KBM-7 (cell line): ENCODE measurements at regions not wholly inside any gene's neighbourhood (a gene's known extent, or its start where the extent isn't known, plus 50 kb on each side); places are given as distances from the start of the nearest gene placed in this dataset.
A peak's percentile ranks its signal among the peaks of the same experiment; 100 is the strongest.
"Not testable (repeated sequence)": the region's sequence is repeated elsewhere in the genome, so short reads cannot be mapped to it uniquely, and the experiment has no call there.

Source experiments
- DNase-seq: peaks from one replicate; pipeline ENCODE4 v3.0.0-alpha.2; 2015
- in situ Hi-C: fragments of 300-500 bp; cut with MboI; formaldehyde crosslinking; loops from 2 replicates; pipeline ENCODE4 v1.14.3; 2020; ENCODE audit warnings: low sequenced_read_pairs, low pct_unique_long_range_greater_than_20kb, mixed read lengths

DNA sequence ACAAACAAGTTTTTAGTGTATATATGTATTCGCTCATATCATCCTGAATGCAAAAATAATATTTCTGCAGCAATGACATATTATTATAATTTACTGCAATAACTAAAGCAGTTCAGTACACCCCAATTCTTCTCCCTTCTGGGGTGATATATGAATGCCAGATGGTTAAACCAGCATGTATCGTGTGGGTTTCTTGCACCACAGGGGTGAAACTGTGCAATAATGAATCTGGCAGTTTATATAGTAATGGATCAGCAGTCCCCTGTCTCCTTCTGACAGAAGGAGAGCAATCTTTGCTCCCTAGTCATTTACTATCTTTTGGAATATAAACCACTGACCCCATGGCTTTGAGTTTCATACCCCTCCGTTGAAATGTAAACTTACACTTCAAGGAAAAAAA lies 228.6 kb upstream of the KLHL1 start:
- no peak for DNase-seq
- in situ Hi-C loops, result no loop called here

DNA sequence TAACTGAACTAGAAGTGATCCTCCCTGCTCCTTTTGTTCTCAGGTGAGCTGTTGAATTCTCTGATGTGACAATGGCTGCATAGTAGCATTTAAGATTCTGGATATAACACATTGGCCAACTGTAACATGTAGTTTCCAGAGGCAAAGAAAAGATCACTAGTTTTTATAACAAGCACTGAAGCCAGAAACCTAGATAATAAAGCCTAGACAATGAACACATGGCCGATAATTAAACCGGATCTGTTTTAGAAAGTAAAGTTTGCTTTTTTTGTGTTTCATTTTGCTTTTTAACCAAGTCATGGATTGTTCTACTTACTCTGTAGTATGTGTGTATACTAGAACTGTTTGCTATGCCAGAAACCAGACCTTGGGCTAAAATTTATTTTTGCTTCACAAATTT lies 225.5 kb upstream of the KLHL1 start:
- in situ Hi-C loops, result no loop called here
- DNase-seq, result no peak

DNA sequence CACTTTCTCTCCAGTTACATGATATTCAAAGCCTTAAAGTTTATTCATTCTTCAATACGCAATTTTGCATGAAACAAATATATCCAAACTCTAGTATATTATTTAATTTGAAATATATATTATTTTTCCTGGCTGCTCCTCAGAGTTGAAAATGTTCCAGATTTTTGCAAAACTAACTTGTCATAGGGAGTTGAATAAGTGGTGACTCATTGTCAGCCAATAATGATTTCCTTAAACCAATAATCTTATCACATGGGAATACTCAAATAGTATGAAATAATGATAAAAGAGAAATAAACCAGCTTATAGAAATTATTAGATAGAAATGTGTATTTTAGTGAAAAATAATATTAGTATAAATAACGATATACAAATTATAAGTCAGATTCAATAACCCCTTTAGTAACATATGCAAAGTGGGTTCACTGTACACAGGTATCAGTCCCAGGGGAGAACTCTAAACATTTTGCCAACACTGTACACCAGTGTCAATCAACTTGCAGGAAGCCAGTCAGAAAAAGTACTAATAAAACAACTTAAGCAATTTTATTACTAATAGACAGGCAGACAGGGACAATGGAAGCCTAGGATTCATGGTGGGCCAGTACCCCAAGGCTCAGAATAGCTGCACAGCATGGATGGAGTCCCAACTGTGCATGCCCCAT lies 222.6 kb upstream of the KLHL1 start:
- in situ Hi-C loops, result no loop called here
- no peak for DNase-seq

DNA sequence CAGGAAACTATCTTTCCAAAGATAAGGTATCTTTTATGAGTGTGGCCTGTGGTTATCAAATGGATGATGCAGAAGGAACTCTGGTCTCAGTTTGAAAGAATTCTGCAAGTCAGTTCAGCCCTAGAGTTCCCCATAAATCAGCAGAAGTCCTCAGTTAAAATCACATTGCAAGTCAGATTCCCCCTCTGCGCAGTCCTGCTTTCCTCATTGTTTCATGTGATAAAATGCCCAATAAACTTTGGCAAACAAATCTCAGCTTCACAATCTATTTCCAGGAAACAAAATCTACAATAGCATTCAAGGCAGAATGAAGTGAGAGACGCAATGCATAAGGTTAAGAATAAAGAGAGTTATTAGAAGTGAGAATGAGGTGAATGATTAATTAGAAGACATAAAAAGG lies 216.3 kb upstream of the KLHL1 start:
- DNase-seq, result no peak
- in situ Hi-C loops, result no loop called here

DNA sequence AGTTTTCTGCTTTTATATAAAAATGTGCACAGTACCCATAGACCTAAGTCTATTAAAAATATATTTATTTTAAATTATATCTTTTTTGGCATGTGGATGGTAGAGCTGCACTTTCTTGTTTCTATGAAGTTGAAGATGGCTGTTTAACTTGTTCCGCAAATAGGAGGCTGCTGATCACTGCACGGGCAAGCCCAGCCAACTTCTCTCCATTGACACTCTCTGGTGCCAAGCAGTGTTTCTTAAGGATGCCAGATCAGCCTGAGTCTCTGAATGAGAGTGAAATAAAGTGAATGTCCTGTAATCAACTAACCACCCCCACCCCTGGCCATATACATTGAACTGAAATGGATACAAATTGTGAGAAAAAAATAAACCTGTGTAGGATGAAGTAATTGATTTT lies 202.9 kb upstream of the KLHL1 start:
- in situ Hi-C loops, result no loop called here
- DNase-seq, result no peak

DNA sequence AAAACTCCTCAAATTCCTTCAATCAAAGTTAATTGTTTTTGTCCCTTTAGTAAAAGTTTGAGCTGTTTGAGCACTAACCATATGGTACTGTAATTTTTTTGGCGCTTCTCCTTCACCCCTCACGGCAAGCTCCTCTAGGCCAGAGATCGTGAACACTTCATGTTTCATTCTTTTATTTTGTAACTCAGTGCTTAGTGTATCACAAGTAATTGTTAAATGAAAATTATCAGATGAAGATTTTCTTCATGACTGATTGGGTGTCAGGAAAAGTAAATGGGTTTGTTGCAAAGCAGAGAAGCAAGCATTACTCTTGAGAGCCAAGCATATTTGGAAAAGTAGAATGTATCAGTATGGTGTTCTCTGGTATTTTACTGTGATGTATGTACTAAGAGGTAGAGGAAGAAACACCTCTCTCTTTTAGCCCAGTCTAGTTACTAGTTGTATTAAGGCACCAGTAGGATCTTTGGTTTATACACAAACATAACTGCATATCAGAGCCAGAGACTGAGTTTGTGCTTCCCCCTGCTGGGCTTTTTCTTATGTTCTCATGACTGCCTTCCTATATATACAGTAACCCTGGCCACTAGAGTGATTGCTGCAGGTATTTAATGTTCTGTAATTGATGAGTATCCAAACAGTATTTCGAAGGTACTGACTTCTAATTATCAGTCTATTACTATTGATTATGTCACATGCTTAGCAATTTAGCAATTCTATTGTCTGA lies 202.3 kb upstream of the KLHL1 start:
- peak; percentile 36 for DNase-seq

DNA sequence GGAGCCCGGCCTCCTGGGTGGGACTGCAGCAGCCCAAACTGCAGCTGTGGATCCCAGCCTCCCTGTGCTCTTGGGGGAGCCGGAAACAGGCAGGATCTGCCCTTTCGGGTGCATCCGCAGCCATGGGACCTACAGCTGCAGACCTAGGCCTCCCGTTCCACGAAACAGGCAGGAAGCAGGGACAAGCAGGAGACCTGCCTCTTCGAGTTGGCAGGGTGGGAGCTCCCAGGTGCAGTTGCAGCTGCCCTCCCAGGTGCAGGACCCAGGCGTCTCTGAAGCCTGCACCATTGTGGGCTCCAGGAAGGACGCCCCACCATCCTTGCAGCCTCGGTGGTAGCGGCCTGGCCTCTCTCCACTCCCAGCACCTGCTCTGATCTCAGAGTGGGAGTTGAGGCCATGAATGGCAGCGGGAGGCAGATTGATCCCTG lies 189.0 kb upstream of the KLHL1 start:
- in situ Hi-C loops, result no loop called here
- no peak for DNase-seq

More for the DNA sequence above, 202.3 kb upstream of the KLHL1 start:
- in situ Hi-C loops, result no loop called here

DNA sequence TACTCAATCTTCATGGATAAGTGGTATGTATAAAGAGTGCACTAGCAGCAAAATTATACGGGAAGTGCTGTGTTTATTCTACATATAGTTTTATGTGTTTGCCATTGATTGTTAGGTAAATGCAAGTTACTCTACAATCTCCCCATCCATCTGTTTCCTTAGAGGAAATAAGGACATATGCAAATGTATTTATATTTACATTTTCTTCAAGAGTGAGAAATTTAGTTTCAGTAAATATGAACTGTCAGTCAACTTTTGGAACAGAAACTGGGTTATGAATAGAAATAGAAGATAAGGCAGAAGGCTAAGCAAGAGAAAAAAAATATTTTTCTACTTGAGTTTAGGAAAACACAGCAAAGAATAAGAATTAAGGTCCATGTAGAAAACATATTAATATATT lies 176.1 kb upstream of the KLHL1 start:
- in situ Hi-C loops, result no loop called here
- DNase-seq, result no peak

DNA sequence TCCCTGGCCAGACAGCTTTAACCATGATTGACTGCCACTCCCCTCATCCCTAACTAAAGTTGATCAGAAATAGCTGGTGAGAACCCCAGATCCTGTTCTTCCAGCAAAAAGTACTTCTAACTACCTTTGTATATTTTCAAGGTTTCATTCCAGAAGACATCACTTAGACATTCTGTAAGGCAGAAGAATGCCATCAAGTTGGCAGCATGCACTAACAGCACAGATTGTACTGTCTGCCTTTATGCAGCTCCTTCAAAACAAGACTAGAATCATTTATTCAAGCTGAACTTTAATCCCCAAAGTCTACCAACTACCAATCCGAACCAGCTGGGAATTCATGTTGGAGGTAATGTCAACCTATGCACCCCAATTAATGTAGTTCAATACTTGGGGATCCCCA lies 167.6 kb upstream of the KLHL1 start:
- DNase-seq, result no peak
- in situ Hi-C loops, result no loop called here

DNA sequence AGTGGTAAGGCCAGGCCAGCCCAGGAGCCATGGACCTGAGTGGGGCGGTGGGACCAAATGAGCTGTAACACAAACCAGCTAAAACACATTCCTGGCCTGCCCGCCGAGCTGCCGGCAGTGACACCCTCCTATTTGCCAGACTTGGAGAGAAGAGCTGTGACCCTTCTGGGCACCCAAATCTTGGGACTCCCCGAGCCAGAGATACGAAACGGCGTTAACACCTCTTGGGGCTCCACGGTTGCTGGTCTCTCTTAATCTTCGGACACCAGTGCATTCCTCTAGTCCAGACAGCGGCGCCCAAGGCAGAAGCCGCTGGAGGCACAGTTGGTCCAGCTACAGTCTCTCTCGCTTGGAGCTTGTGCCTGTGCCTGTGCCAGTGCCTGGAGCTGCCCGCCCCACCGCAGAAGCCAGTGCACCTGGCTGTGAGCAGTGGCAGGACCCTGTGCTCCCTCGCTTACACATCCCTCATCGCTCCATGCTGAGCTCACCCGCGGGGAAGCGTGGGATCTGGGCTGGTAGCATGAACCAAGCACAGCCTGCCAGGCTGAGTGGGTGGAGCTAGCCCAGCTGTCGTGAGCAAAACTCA lies 147.2 kb upstream of the KLHL1 start:
- DNase-seq, result no peak
- in situ Hi-C loops, result no loop called here

DNA sequence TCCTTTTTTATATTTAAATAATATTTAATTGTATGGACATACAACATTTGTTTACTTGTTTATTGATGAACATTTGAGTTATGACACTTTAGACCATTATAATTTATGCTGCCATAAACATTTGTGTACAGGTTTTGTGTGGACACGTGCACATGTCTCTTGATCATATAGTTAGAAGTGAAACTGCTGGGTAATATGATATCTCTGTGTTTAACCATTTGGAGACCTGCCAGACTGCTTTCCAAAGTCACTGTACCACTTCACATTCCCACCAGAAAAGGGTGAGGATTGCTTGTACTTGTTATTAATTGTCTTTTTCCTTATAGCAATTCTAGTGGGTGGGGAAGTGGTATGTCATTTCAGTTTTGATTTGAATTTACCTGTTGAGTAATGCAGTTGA lies 145.6 kb upstream of the KLHL1 start:
- in situ Hi-C loops, result no loop called here
- no peak for DNase-seq

DNA sequence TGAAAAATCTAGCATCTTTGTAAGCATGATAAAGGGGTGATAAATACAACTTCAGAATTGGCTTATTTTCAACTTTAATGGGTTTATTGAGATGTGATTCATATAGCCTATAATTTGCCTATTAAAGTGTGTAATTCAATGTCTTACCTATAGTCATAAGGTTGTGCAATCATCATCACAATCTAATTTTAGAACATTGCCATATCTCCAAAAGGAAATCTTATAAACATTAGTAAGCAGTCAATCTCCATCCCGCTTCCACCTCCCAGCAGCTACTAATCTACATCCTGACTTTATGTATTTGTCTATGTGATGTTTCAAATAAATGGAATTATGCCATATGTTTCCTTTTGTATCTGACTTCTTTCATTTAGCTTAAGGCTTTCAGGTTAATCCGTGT lies 145.2 kb upstream of the KLHL1 start:
- DNase-seq, result no peak
- in situ Hi-C loops, result no loop called here

DNA sequence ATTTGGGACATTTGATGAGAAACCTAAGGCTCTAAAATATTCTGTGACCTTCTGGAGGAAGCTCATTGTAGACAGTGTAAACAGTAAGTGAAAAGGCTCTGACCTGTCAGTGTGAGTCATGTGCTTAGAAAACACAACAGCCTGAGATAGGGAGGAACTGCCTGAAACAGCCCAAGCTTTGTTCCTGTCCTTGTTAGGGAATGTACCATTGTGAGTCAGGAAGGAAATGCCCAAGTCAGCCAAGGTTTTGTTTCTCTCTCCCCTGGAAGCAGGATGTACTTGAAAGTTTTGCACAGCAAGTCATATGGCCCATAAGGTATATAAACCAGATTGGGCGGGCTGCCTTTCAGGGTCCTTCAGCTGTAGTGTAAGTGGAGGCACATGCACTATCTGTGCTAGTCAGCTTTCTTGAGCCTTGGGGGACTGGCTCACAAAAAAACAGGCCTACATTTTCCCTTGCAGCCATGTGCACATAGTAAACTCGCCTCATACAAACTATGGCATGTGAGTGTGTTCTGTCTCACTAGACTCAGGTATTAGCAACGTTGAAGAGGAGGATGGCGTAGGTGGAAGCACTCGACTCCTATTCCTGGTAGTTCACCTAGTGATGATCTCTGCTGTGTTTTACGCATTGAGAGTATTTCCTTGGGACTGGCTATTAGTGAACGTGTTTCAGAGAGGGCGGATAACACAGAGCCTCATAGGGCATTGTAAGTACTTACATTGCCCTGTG lies 141.2 kb upstream of the KLHL1 start:
- in situ Hi-C loops, result no loop called here
- DNase-seq, result no peak

DNA sequence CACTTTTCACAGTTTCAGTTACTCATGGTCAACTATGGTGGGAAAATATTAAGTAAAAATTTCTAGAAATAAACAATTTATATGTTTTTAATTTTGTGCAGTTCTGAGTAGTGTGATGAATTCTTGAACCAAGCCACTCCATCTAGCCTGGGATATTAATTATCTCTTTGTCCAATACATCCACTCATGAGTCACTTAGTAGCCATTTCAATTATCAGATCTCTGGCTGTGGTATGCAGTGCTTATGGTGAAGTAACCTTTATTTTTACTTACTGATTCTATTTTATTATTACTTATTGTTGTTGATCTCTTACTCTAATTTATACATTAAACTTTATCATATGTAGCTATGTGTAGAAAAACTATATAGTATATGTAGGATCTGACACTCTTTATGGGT lies 128.9 kb upstream of the KLHL1 start:
- DNase-seq, result no peak
- in situ Hi-C loops, result no loop called here

DNA sequence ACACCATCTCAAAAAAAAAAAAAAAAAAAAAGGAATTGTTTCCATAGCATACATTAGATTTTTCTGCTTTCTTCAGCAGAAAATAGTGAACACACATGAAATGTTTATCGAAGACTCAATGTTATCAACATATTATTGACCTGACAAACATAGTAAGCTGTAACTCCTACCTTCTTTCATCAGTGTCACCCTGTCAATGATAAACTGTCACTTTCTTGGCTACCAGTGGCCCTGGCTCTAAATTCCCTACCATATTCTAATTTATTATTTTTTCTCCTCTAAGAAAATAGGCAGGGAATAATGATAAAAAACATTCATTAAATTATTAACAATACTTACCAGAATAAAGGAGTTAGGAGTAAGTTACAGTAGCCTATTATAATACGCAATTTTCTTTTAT lies 127.3 kb upstream of the KLHL1 start:
- in situ Hi-C loops, result no loop called here
- DNase-seq, result no peak

DNA sequence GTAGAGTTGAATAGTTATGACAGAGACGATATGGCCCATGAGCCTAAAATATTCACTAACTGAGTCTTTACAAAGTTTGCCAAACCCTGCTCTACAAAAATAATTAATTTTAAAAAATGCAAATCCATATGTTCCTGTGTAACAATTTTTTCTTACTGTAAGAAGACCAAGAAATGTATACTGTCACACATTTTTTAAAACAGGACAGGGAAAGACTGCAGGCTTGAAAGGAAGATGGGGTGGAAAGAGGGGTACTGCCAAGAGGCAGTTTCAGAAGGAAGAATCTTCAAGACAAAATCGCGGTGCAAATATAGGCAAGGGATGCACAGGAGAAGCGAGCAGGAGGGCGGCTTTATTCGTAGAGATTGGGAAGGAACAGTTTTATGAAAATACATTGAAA lies 115.7 kb upstream of the KLHL1 start:
- in situ Hi-C loops, result no loop called here
- DNase-seq, result no peak

DNA sequence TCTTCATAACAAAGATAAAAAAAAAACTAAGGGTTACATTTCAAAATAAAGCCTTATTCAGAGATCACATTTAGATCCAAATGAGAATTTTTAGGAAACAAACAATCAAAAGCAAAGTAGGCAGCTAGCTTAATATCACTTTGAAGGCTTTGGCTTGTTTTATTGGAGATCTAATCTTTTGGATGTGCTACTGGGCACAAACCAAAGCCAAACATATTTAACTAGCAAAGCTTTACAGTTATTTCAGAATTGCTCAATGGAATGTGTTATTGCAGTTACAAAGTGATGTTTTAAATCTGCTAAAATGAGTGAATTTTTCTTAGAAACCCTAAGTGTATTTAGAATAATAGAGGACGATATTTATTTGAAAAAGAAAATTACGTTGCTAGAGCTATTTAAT lies 114.7 kb upstream of the KLHL1 start:
- in situ Hi-C loops, result no loop called here
- DNase-seq, result no peak

DNA sequence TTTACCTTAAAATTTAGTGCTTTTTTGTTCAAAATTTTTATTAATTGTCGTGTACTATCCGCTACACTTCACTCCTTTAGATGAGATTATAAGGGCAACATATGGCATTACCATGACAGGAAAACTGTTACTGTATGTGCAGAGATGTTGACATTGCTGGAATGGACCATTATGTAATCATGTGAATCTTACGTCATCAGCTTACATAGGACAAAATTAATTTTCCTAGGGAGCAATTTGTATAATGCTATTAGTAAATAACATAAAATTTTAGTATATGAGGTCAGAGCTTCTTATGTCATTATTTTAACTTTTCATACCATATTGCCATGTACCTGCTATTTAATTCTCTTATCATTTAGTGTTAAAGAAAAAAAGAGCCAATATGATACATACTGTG lies 110.4 kb upstream of the KLHL1 start:
- in situ Hi-C loops, result no loop called here
- DNase-seq, result no peak

DNA sequence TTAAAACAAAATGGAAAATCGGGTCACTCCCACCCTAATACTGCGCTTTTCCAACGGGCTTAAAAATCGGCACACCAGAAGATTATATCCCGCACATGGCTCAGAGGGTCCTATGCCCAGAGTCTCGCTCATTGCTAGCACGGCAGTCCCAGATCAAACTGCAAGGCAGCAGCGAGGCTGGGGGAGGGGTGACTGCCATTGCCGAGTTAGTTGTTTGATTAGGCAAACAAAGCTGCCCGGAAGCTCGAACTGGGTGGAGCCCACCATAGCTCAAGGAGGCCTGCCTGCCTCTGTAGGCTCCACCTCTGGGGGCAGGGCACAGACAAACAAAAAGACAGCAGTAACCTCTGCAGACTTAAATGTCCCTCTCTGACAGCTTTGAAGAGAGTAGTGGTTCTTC lies 100.7 kb upstream of the KLHL1 start:
- DNase-seq, in situ Hi-C loops: not testable (repeated sequence)

DNA sequence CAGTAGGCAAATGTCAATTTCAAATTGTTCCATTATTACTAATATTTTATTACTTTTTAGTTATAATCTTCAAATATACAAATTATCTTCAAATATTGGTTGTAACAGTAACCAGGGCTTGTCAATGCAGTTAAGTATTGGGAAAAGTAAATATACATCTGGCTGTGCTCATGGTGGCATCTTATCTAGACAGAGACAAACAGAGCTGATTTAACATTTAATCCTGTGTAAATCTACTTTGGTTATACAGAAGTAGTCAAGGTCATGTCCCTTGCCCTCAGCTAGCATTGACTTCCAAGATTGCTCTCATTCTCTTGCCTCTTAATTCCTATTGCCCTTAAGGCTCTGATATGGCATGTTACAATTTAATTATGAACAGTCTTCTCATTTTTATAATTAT lies 98.4 kb upstream of the KLHL1 start:
- in situ Hi-C loops, result no loop called here
- no peak for DNase-seq
